H1 (cell line): ENCODE measurements at regions not wholly inside any gene's neighbourhood (a gene's known extent, or its start where the extent isn't known, plus 50 kb on each side); places are given as distances from the start of the nearest gene placed in this dataset.

Experiments used
- CTCF ChIA-PET: fragments of 300-600 bp; sonication (Branson Sonifier 250); formaldehyde crosslinking; loops from one replicate; lab custom pipeline; 2021; ENCODE audit not compliant: partially characterized antibody; lab: Charles Lee
- POLR2A ChIA-PET: fragments of 300-600 bp; sonication (Branson Sonifier 250); formaldehyde crosslinking; loops from one replicate; lab custom pipeline; 2021; ENCODE audit warnings: inconsistent platforms; ENCODE audit not compliant: partially characterized antibody; lab: Charles Lee
- DNase-seq, 2 experiments: peaks; one replicate each; pipeline versions ENCODE4 v3.0.0 to v3.0.0-alpha.2; 2010 to 2022; ENCODE audit warnings: low spot score in 2 of 2, low read depth in 1 of 2, mixed read lengths in 1 of 2
- FAIRE-seq: peaks from 2 replicates; lab custom pipeline; 2011; peaks lifted over from hg19 to GRCh38; lab: Jason Lieb, UNC
- H2AFZ ChIP-seq: 2 replicates; pipeline ENCODE4 v1.8.1; 2012; ENCODE audit warnings: low read length, inconsistent platforms
- H2AK5ac ChIP-seq: 2 replicates; pipeline ENCODE4 v1.6.1; 2013; ENCODE audit warnings: low read depth, low read length
- H2BK120ac ChIP-seq: replicated peaks from 2 replicates; pipeline ENCODE3; 2013; ENCODE audit warnings: low read depth, low read length, inconsistent platforms
- H2BK12ac ChIP-seq: 2 replicates; pipeline ENCODE4 v1.6.1; 2013; ENCODE audit warnings: low read depth, low read length
- H2BK15ac ChIP-seq: 2 replicates; pipeline ENCODE4 v1.6.1; 2013; ENCODE audit warnings: low read length
- H2BK20ac ChIP-seq: 2 replicates; pipeline ENCODE4 v1.6.1; 2013; ENCODE audit warnings: low read length
- H2BK5ac ChIP-seq: 2 replicates; pipeline ENCODE4 v1.6.1; 2013; ENCODE audit warnings: low read depth, low read length
- H3K14ac ChIP-seq: 2 replicates; pipeline ENCODE4 v1.6.1; 2013; ENCODE audit warnings: inconsistent platforms; ENCODE audit not compliant: insufficient read length
- H3K18ac ChIP-seq: 2 replicates; pipeline ENCODE4 v1.6.1; 2013; ENCODE audit warnings: low read length; ENCODE audit errors: extremely low read depth
- H3K23ac ChIP-seq: 2 replicates; pipeline ENCODE4 v1.6.1; 2013; ENCODE audit warnings: inconsistent platforms; ENCODE audit not compliant: insufficient read length
- H3K23me2 ChIP-seq: 2 replicates; pipeline ENCODE4 v1.6.1; 2013; ENCODE audit warnings: low read depth, low read length
- H3K27ac ChIP-seq: 2 replicates; pipeline ENCODE4 v1.6.1; 2011; ENCODE audit warnings: low read depth, low read length, inconsistent platforms
- H3K27me3 ChIP-seq, 4 experiments: replicated peaks in 1 of 4; 1 replicate in 1 of 4; 2 replicates in 3 of 4; pipeline versions ENCODE4 v1.6.1 to v1.8.1; 2011 to 2013; ENCODE audit warnings: low read length in 3 of 4, mild to moderate bottlenecking in 3 of 4, inconsistent platforms in 2 of 4, mixed read lengths in 2 of 4, moderate library complexity in 1 of 4; ENCODE audit not compliant: control insufficient read depth in 3 of 4, insufficient read depth in 3 of 4; ENCODE audit errors: extremely low read depth in 1 of 4
- H3K36me3 ChIP-seq, 4 experiments: 2 replicates each; pipeline versions ENCODE4 v1.6.1 to v1.8.1; 2011 to 2013; ENCODE audit warnings: mild to moderate bottlenecking in 4 of 4, low read length in 3 of 4, moderate library complexity in 2 of 4, control low read depth in 1 of 4, inconsistent platforms in 1 of 4; ENCODE audit not compliant: insufficient read depth in 4 of 4, control insufficient read depth in 2 of 4
- H3K4ac ChIP-seq: replicated peaks from 2 replicates; pipeline ENCODE3; 2013; ENCODE audit warnings: low read length, low read depth, mixed read lengths, inconsistent platforms; ENCODE audit not compliant: insufficient read length
- H3K4me1 ChIP-seq, 4 experiments: replicated peaks in 1 of 4; 1 replicate in 1 of 4; 2 replicates in 3 of 4; pipeline versions ENCODE4 v1.6.1 to v1.8.1; 2011 to 2013; ENCODE audit warnings: low read length in 3 of 4, inconsistent platforms in 2 of 4, mixed read lengths in 1 of 4; ENCODE audit not compliant: insufficient read depth in 4 of 4, control insufficient read depth in 3 of 4
- H3K4me2 ChIP-seq, 2 experiments: 2 replicates each; pipeline versions ENCODE4 v1.6.1 to v1.8.1; 2011 to 2013; ENCODE audit warnings: low read depth in 2 of 2, low read length in 2 of 2, control low read depth in 1 of 2, inconsistent platforms in 1 of 2, mild to moderate bottlenecking in 1 of 2; ENCODE audit not compliant: insufficient read depth in 1 of 2
- H3K4me3 ChIP-seq, 4 experiments: fragments of 200-600, 300-600 bp in 1 of 4; sonication (generic), shearing (Covaris generic), sonication (Bioruptor Twin) in 1 of 4; 2 replicates each; pipeline versions ENCODE4 v1.5.1 to v1.8.1; 2011 to 2016; ENCODE audit warnings: low read length in 4 of 4, low read depth in 3 of 4, control low read depth in 2 of 4, inconsistent platforms in 2 of 4, mild to moderate bottlenecking in 2 of 4, mixed read lengths in 1 of 4, moderate library complexity in 1 of 4; ENCODE audit not compliant: insufficient read depth in 2 of 4; ENCODE audit errors: extremely low read depth in 1 of 4
- H3K56ac ChIP-seq: replicated peaks from 2 replicates; pipeline ENCODE3; 2013; ENCODE audit warnings: low read depth, mild to moderate bottlenecking, mixed read lengths, low read length, inconsistent platforms; ENCODE audit not compliant: insufficient read length
- H3K79me1 ChIP-seq: 2 replicates; pipeline ENCODE4 v1.6.1; 2013; ENCODE audit warnings: low read depth, low read length, control low read depth
- H3K79me2 ChIP-seq, 2 experiments: 2 replicates each; pipeline versions ENCODE4 v1.6.1 to v1.8.1; 2012 to 2013; ENCODE audit warnings: low read length in 2 of 2, mild to moderate bottlenecking in 2 of 2, inconsistent platforms in 1 of 2; ENCODE audit not compliant: insufficient read depth in 2 of 2, control insufficient read depth in 1 of 2
- H3K9ac ChIP-seq, 4 experiments: replicated peaks in 1 of 4; 1 replicate in 1 of 4; 2 replicates in 3 of 4; pipeline versions ENCODE4 v1.6.1 to v1.8.1; 2011 to 2013; ENCODE audit warnings: low read depth in 3 of 4, low read length in 3 of 4, control low read depth in 2 of 4, mild to moderate bottlenecking in 2 of 4, moderate library complexity in 2 of 4, inconsistent platforms in 1 of 4; ENCODE audit errors: extremely low read depth in 1 of 4
- H3K9me3 ChIP-seq, 2 experiments: 2 replicates each; pipeline versions ENCODE4 v1.6.1 to v1.8.1; 2012 to 2013; ENCODE audit warnings: mild to moderate bottlenecking in 2 of 2, moderate library complexity in 2 of 2, control low read depth in 1 of 2, inconsistent platforms in 1 of 2, low read depth in 1 of 2, low read length in 1 of 2, mixed read lengths in 1 of 2; ENCODE audit not compliant: insufficient read depth in 2 of 2
- H4K20me1 ChIP-seq, 2 experiments: replicated peaks in 1 of 2; 2 replicates each; pipeline versions ENCODE3 to v1.8.1; 2011 to 2013; ENCODE audit warnings: inconsistent platforms in 2 of 2, low read length in 2 of 2, mild to moderate bottlenecking in 1 of 2; ENCODE audit not compliant: insufficient read depth in 2 of 2, control insufficient read depth in 1 of 2
- H4K5ac ChIP-seq: 2 replicates; pipeline ENCODE4 v1.6.1; 2013; ENCODE audit warnings: low read length, low read depth, mixed read lengths, inconsistent platforms; ENCODE audit not compliant: insufficient read length
- H4K8ac ChIP-seq: 2 replicates; pipeline ENCODE4 v1.8.0; 2013; ENCODE audit warnings: mild to moderate bottlenecking, moderate library complexity, low read length, inconsistent platforms; ENCODE audit not compliant: insufficient read depth; ENCODE audit errors: extremely low read depth
- H4K91ac ChIP-seq: replicated peaks from 2 replicates; pipeline ENCODE3; 2013; ENCODE audit warnings: low read length, mixed read lengths, inconsistent platforms; ENCODE audit not compliant: insufficient read length
- BCL11A ChIP-seq, 2 experiments: IDR thresholded peaks; one replicate each; pipeline ENCODE4 v1.6.1; 2011; ENCODE audit warnings: low read depth in 2 of 2, low read length in 2 of 2, mild to moderate bottlenecking in 2 of 2
- BRCA1 ChIP-seq: IDR thresholded peaks from 2 replicates; pipeline ENCODE4 v1.6.1; 2012; ENCODE audit warnings: low read depth, low read length, improper control_type of control experiment
- CHD1 ChIP-seq: IDR thresholded peaks from 2 replicates; pipeline ENCODE4 v1.6.1; 2012; ENCODE audit warnings: low read depth, low read length, improper control_type of control experiment
- CTCF ChIP-seq, 3 experiments: IDR thresholded peaks; 1 replicate in 2 of 3; 2 replicates in 1 of 3; pipeline versions ENCODE4 v1.5.1 to v1.6.1; 2011; ENCODE audit warnings: low read length in 3 of 3, mild to moderate bottlenecking in 3 of 3, inconsistent platforms in 2 of 3, low read depth in 1 of 3, moderate library complexity in 1 of 3; ENCODE audit not compliant: insufficient read depth in 1 of 3; ENCODE audit errors: control extremely low read depth in 1 of 3
- NRF1 ChIP-seq: IDR thresholded peaks from 2 replicates; pipeline ENCODE4 v1.6.1; 2011; ENCODE audit warnings: mild to moderate bottlenecking, low read depth, low read length, improper control_type of control experiment
- POLR2AphosphoS5 ChIP-seq: IDR thresholded peaks from 2 replicates; pipeline ENCODE4 v1.6.1; 2011; ENCODE audit warnings: low read depth, low read length
- RAD21 ChIP-seq, 2 experiments: IDR thresholded peaks in 1 of 2; conservative IDR thresholded peaks in 1 of 2; 2 replicates each; pipeline ENCODE4 v1.6.1; 2011; ENCODE audit warnings: low read depth in 2 of 2, low read length in 2 of 2, improper control_type of control experiment in 1 of 2, inconsistent platforms in 1 of 2, mild to moderate bottlenecking in 1 of 2, moderate library complexity in 1 of 2
- SIN3A ChIP-seq, 2 experiments: IDR thresholded peaks in 1 of 2; conservative IDR thresholded peaks in 1 of 2; 2 replicates each; pipeline ENCODE4 v1.6.1; 2011 to 2012; ENCODE audit warnings: low read length in 2 of 2, improper control_type of control experiment in 1 of 2, low read depth in 1 of 2, mild to moderate bottlenecking in 1 of 2
- SIX5 ChIP-seq: IDR thresholded peaks from 2 replicates; pipeline ENCODE4 v1.6.1; 2011; ENCODE audit warnings: mild to moderate bottlenecking, low read depth, low read length
- SP1 ChIP-seq: IDR thresholded peaks from 2 replicates; pipeline ENCODE4 v1.6.1; 2011; ENCODE audit warnings: low read depth, low read length
- TBP ChIP-seq: IDR thresholded peaks from 2 replicates; pipeline ENCODE4 v1.6.1; 2011; ENCODE audit warnings: low read depth, low read length, improper control_type of control experiment
- ZNF274 ChIP-seq: IDR thresholded peaks from 2 replicates; pipeline ENCODE4 v1.7.0; 2012; ENCODE audit warnings: low read length, borderline replicate concordance; ENCODE audit errors: extremely low read depth
- WGBS, 2 experiments: shearing (Covaris generic) in 1 of 2; methylation state at CpG; one replicate each; pipeline versions ENCODE4 v1.1.6 to v1.1.7; 2013 to 2015; ENCODE audit warnings: low lambda C conversion rate in 2 of 2, mixed read lengths in 2 of 2, inconsistent platforms in 1 of 2, low coverage in 1 of 2, missing lambda C conversion rate in 1 of 2; ENCODE audit not compliant: insufficient replicate concordance in 2 of 2, insufficient coverage in 1 of 2, insufficient read length in 1 of 2; ENCODE audit errors: extremely low coverage in 1 of 2, missing lambda C conversion rate in 1 of 2; 5-methylcytosine and 5-hydroxymethylcytosine counted together

GRCh38 chr3:87761795-87762194 lies 297.0 kb downstream of the CGGBP1 start:
- H3K9me3 ChIP-seq: no peaks in the 10 kb centered on the region
- no peak overlapping the region for H3K23ac ChIP-seq
- H3K23me2 ChIP-seq: no peaks in the 10 kb centered on the region
- H2BK20ac ChIP-seq: no peak overlapping the region
- CTCF ChIA-PET: interaction anchor here (4.8 kb wide), 1 partner anchor 10 kb away, joined by 29 read pairs; no protein-coding TSS in a partner anchor
- H3K4me3 ChIP-seq: no peak overlapping the region
- H2BK5ac ChIP-seq: no peak overlapping the region
- no peak overlapping the region for H4K91ac ChIP-seq
- H3K79me1 ChIP-seq: no peaks in the 10 kb centered on the region
- POLR2A ChIA-PET: no interaction called here
- no peak overlapping the region for H3K27ac ChIP-seq
- no peak overlapping the region for H3K4ac ChIP-seq
- H3K27me3 ChIP-seq: no peaks in the 10 kb centered on the region
- H2AK5ac ChIP-seq: no peak overlapping the region
- no peaks in the 10 kb centered on the region for H4K20me1 ChIP-seq
- H2BK15ac ChIP-seq: no peak overlapping the region
- FAIRE-seq: no peak
- H3K9ac ChIP-seq: no peak overlapping the region
- H3K4me1 ChIP-seq: peaks cover 0 to 3% (median 0%) of the 10 kb centered on the region in 4 experiments; a peak in 1 of 7 replicates
- no peak overlapping the region for H4K5ac ChIP-seq
- H3K18ac ChIP-seq: no peak overlapping the region
- H3K56ac ChIP-seq: no peak overlapping the region
- WGBS, 2 experiments: 94% methylated on average over 9 of the region's 17 CpGs; no CpG with 5 or more reads in 1 of the 2 experiments
- no peak for DNase-seq
- H3K36me3 ChIP-seq: no peaks in the 10 kb centered on the region
- no peak overlapping the region for H4K8ac ChIP-seq
- no peak overlapping the region for H2BK120ac ChIP-seq
- H3K79me2 ChIP-seq: no peaks in the 10 kb centered on the region
- H3K4me2 ChIP-seq: no peak overlapping the region
- TF ChIP-seq SIX5 (no peak), RAD21 (IDR thresholded peaks at IDR 0.05 in 1 of 2, conservative IDR thresholded peaks at IDR 0.05 in 1 of 2; ENCODE audit: low read depth in 2 of 2, low read length in 2 of 2) (no peak), BCL11A (IDR thresholded peaks at IDR 0.05; ENCODE audit: low read depth in 2 of 2, low read length in 2 of 2) (no peak), TBP (no peak), CTCF (IDR thresholded peaks at IDR 0.05; ENCODE audit: control extremely low read depth in 1 of 3, insufficient read depth in 1 of 3, low read depth in 1 of 3, low read length in 3 of 3) (no peak), POLR2AphosphoS5 (no peak), SIN3A (conservative IDR thresholded peaks at IDR 0.05 in 1 of 2, IDR thresholded peaks at IDR 0.05 in 1 of 2; ENCODE audit: low read depth in 1 of 2, low read length in 2 of 2) (no peak), CHD1 (no peak), SP1 (no peak), BRCA1 (no peak), NRF1 (no peak), ZNF274 (no peak)
- H3K14ac ChIP-seq: no peak overlapping the region
- no peak overlapping the region for H2BK12ac ChIP-seq
- no peak overlapping the region for H2AFZ ChIP-seq
